Left lobe of liver (tissue), 2 donors: ENCODE measurements at regions not wholly inside any gene's neighbourhood (a gene's known extent, or its start where the extent isn't known, plus 50 kb on each side); places are given as distances from the start of the nearest gene placed in this dataset.
"Not testable (repeated sequence)": the region's sequence is repeated elsewhere in the genome, so short reads cannot be mapped to it uniquely, and the experiment has no call there.

ENCODE experiments used
- ATAC-seq: fragments of 200-7000 bp; cut with Tn5 transposase; one replicate; pipeline ENCODE4 v1.9.1; 2020; ENCODE audit warnings: mild to moderate bottlenecking, moderate library complexity
- DNase-seq: peaks from one replicate; pipeline ENCODE4 v3.0.0-alpha.2; 2020; ENCODE audit warnings: low spot score
- donor health status: DM: no; HTN: no; CAD: no; lungs with moderate emphysema.
- donor health status: DM: no; HTN: yes; CAD: no.

DNA sequence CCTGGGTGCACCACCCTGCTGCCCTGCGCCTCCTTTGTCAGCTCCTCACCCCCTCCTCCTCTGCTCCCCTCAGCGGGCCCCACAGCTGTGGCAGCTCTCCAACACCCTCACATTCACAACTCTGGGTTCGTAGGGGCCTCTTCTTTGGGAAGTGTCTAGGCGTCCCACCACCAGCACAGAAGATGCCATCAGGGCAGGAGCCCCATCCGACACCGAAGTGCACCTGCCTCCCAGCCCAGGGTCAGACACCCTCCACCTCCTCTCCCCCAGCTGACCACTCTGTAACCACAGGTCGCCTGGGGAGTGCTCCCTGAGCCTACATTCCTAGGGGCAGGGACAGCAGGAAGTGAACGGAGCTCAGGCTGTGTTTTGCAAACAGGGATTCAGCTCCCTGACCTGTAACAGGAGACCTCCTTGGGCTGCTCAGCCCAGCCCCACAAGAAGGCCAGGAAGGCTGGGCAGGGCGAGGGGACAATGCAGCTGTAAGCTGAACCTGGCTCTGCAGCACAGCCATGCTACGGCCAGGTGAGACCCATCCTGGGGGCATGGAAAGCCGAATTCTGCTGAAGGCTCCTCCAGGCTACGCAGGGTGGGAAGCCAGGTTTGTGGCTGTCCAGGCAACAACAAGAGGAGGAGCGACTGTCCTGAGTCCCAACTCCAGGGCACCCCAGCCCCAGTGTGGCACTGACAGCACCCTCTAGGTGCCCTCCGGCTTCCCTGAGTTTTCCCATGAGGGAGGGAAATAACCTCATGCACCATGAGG lies 269.0 kb downstream of the GOLGA6L6 start:
- ATAC-seq: no peak
- DNase-seq: no peak

- DNase-seq (no peak), ATAC-seq (no peak)
Measured at GRCh38 chr15:20271647-20272046, 270.0 kb downstream of the GOLGA6L6 start.

GRCh38 chr15:20269956-20270355 lies 271.6 kb downstream of the GOLGA6L6 start:
- ATAC-seq: not testable (repeated sequence)

DNA sequence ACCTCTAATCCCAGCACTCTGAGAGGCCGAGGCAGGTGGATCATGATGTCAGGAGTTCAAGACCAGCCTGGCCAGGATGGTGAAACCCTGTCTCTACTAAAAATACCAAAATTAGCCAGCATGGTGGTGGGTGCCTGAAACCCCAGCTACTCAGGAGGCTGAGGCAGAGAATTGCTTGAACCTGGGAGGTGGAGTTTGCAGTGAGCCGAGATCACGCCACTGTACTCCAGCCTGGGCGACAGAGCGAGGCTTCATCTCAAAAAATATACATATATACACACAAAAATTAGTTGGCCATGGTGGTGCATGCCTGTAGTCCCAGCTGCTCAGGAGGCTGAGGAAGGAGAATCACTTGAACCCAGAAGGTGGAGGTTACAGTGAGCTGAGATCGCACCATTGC lies 273.6 kb downstream of the GOLGA6L6 start:
- not testable (repeated sequence) for DNase-seq, ATAC-seq

More at GRCh38 chr15:20269956-20270355, 271.6 kb downstream of the GOLGA6L6 start:
- not testable (repeated sequence) for DNase-seq

- DNase-seq, ATAC-seq: not testable (repeated sequence)
Measured at GRCh38 chr15:20267051-20267730, 274.4 kb downstream of the GOLGA6L6 start.

- ATAC-seq, DNase-seq: not testable (repeated sequence)
Measured at GRCh38 chr15:20265710-20266109, 275.9 kb downstream of the GOLGA6L6 start.

- DNase-seq: not testable (repeated sequence)
- ATAC-seq: peak; percentile 44
Measured at GRCh38 chr15:20261321-20262280, 280.0 kb downstream of the GOLGA6L6 start.

DNA sequence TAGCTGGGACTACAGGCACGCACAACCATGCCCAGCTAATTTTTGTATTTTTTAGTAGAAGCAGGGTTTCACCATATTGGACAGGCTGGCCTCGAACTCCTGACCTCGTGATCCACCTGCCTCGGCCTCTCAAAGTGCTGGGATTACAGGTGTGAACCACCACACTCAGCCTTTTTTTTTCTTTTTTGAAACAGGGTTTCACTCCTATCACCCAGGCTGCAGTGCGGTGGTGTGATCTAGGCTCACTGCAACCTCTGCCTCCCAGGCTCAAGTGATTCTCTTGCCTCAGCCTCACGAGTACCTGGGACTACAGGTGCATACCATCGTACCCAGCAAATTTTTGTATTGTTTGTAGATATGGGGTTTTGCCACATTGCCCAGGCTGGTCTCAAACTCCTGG lies 280.9 kb downstream of the GOLGA6L6 start:
- not testable (repeated sequence) for DNase-seq, ATAC-seq

DNA sequence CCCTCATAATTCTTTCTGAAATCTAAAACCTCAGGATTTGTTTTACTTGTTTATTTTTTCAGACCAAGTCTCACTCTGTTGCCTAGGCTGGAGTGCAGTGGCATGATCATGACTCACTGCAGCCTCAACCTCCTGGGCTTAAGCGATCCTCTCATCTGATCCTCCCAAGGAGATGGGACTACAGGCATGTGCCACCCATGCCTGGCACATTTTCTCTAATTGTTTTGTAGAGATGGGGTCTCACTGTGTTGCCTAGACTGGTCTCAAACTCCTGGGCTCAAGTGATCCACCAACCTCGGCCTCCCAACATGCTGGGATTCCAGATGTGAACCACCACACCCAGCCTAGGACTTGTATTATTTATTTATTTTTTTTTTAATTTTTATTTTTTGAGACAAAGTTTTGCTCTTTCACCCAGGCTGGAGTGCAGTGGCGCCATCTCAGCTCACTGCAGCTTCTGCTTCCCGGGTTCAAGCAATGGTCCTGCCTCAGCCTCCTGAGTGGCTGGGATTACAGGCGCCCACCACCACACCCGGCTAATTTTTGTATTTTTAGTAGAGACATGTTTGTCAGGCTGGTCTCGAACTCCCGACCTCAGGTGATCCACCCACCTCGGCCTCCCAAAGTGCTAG lies 281.9 kb downstream of the GOLGA6L6 start:
- ATAC-seq, DNase-seq: not testable (repeated sequence)

- not testable (repeated sequence) for ATAC-seq, DNase-seq
Measured at GRCh38 chr15:20256394-20256793, 285.2 kb downstream of the GOLGA6L6 start.

DNA sequence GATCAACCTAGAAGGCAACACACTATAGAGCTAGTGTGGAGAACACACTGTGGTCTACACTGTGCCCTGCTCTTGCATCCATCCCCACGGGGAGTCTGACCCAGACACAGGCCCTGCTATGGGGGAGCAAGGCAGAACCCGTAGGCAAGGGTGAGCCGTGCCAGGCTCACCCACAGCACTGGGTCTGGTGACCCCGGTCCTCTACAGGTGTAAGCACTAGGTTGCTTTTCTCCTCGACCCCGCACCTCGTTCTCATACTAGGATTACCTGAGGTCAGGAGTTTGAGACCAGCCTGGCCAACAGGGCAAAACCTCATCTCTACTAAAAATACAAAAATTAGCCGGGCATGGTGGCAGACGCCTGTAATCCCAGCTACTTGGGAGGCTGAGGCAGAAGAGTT lies 286.0 kb downstream of the GOLGA6L6 start:
- not testable (repeated sequence) for DNase-seq, ATAC-seq

DNA sequence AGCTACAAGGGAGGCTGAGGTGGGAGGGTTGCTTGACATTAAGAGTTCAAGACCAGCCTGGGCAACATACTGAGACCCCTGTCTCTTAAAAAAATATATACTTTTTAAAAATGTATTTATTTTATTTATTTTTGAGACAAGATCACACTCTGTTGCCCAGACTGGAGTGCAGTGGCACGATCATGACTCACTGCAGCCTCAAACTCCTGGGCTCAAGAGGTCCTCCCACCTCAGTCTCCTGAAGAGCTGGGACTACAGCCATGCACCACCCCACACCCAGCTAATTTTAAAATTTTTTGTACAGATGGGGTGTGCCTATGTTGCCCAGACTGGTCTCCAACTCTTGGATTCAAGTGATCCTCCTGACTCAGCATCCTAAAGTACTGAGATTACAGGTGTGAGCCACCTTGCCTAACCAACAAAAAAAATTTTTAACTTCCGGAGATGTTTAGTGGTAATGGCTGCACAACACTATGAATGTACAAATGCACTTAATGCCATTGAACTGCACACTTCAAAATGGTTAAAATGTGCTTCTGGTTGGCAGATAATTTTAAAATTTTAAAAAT lies 288.5 kb downstream of the GOLGA6L6 start:
- DNase-seq, ATAC-seq: not testable (repeated sequence)

GRCh38 chr15:20252040-20252439 lies 289.6 kb downstream of the GOLGA6L6 start:
- not testable (repeated sequence) for ATAC-seq, DNase-seq

- peak; percentile 63 for ATAC-seq
- not testable (repeated sequence) for DNase-seq
Measured at GRCh38 chr15:20251214-20252005, 290.2 kb downstream of the GOLGA6L6 start.

DNA sequence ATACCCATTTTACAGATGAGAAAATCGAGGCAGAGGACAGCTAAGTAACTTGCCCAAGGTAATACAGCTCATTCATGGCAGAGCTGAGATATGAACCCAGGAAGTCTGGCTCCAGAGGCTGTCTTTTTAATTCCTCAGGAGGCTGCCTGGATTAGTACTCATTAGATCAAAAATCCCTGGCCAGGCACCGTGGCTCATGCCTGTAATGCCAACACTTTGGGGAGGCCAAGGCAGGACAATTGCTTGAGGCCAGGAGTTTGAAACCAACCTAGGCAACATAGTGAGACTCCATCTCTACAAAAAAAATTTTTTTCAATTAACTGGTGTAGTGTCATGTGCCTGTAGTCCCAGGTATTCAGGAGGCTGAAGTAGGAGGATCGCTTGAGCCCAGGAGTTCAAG lies 291.4 kb downstream of the GOLGA6L6 start:
- not testable (repeated sequence) for DNase-seq, ATAC-seq

GRCh38 chr15:20249677-20249970 lies 292.0 kb downstream of the GOLGA6L6 start:
- not testable (repeated sequence) for ATAC-seq, DNase-seq

- not testable (repeated sequence) for ATAC-seq, DNase-seq
Measured at GRCh38 chr15:20248434-20248833, 293.2 kb downstream of the GOLGA6L6 start.

- not testable (repeated sequence) for DNase-seq, ATAC-seq
Measured at GRCh38 chr15:20247137-20247536, 294.5 kb downstream of the GOLGA6L6 start.

- not testable (repeated sequence) for DNase-seq, ATAC-seq
Measured at GRCh38 chr15:20246624-20247023, 295.0 kb downstream of the GOLGA6L6 start.
